GM18511 (cell line): ENCODE measurements at regions not wholly inside any gene's neighbourhood (a gene's known extent, or its start where the extent isn't known, plus 50 kb on each side); places are given as distances from the start of the nearest gene placed in this dataset.

Experiments used
- ATAC-seq: cut with Tn5 transposase; IDR thresholded peaks from one replicate; pipeline ENCODE4 v1.9.1; 2021; ENCODE audit warnings: mild to moderate bottlenecking, moderate library complexity; ENCODE audit not compliant: unreplicated experiment

GRCh38 chr18:45556222-45556621 is 59.1 kb upstream of the SLC14A2 start:
- no peak for ATAC-seq

GRCh38 chr18:45557287-45557686 is 58.0 kb upstream of the SLC14A2 start:
- ATAC-seq, result no peak

GRCh38 chr18:45557779-45558178 is 57.5 kb upstream of the SLC14A2 start:
- ATAC-seq, result no peak

DNA sequence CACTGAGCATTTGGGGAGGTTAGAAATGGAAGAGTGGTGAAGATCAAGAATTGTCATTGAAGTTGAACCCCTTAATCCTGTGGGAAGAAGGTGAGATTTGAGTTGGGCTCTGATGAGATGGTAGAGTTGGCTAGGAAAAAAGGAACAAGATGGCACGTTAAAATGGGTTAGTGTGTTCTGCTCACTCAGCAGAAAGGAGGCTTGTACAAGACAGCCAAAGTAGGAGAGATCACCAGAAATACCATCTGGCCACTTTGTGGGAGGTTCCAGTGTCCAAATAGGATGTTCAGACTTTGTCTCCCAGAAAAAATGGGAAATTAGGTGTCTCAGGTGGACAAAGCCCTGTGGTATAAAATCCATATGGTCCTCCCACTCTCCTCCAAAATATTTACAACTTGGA is 56.0 kb upstream of the SLC14A2 start:
- no peak for ATAC-seq

- ATAC-seq, result no peak
These were observed 54.4 kb upstream of the SLC14A2 start for GRCh38 chr18:45560870-45561269.

DNA sequence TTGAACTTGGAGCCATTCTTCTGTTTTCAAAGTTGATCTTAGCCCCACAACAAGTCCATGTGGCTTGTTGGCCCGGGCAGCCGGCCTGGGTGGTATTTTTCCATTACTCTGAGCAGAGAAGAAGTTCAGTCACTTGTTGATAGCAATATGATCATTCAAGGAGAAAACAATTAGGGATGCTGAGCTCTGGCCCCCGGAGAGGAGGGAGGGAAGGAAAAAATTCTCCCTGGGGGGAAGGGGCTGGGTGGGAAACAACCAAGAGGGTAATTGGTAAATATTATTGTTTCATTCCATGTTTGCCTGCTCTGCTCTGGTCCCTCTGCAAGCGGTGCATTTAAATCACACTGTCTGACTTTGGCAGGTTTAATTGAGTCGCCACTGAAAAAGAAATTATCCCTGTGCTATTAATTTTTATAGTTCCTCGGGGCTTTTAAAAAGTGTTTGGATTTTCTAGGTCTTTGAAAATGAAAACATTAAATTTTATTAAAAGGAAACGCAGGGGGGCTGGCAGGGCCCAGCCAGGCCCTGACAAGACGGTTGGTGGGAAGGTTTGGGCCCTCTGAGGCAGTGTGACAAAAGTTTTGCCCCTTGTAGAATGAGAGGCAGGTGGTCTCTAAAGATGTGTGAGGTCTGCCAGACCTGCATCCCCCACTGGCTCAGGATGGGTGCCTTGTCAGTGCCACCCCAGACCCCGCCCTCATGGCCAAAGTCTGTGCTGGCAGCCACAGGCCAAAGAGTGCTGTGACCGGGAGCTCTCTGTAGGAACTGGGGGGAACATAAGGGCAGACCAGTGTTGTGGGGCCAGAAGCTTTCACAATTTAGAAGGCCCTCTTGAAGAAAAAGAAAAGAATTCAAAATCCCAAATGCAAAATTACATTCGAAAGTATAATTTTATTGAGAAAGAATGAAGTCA is 52.5 kb upstream of the SLC14A2 start:
- ATAC-seq, result no peak

- no peak for ATAC-seq
These were observed 49.9 kb upstream of the SLC14A2 start for GRCh38 chr18:45565280-45565970.
